Upper lobe of left lung (tissue), 6 donors: ENCODE measurements at regions not wholly inside any gene's neighbourhood (a gene's known extent, or its start where the extent isn't known, plus 50 kb on each side); places are given as distances from the start of the nearest gene placed in this dataset.

Experiments
- ATAC-seq, 2 donors: fragments of 200-7000 bp; cut with Tn5 transposase; one replicate each; pipeline ENCODE4 v1.9.1; 2022; ENCODE audit warnings: mild to moderate bottlenecking in 2 of 2, moderate library complexity in 2 of 2; ENCODE audit not compliant: low FRiP score in 2 of 2
- DNase-seq, 2 donors: peaks; one replicate each; pipeline ENCODE4 v3.0.0-alpha.2; 2019 to 2020
- H3K27ac ChIP-seq, 4 donors: fragments of 200-600 bp; sonication (generic); one replicate each; pipeline ENCODE4 v1.5.1; 2016 to 2019
- H3K27me3 ChIP-seq, 4 donors: fragments of 200-600 bp; sonication (generic); one replicate each; pipeline ENCODE4 v1.5.1; 2017 to 2019
- H3K36me3 ChIP-seq, 4 donors: fragments of 200-600 bp; sonication (generic); one replicate each; pipeline ENCODE4 v1.5.1; 2016 to 2019
- H3K4me1 ChIP-seq, 4 donors: fragments of 200-600 bp; sonication (generic); one replicate each; pipeline ENCODE4 v1.5.1; 2018 to 2019
- H3K4me3 ChIP-seq, 4 donors: fragments of 200-600 bp; sonication (generic); one replicate each; pipeline ENCODE4 v1.5.1; 2017 to 2019; ENCODE audit warnings: mild to moderate bottlenecking in 2 of 4, moderate library complexity in 1 of 4
- H3K9me3 ChIP-seq, 4 donors: fragments of 200-600 bp; sonication (generic); one replicate each; pipeline ENCODE4 v1.5.1; 2018 to 2019
- CTCF ChIP-seq, 6 experiments: fragments of 450-650 bp in 4 of 6; fragments of 200-600 bp in 2 of 6; sonication (generic) in 2 of 6; IDR thresholded peaks; one replicate each; pipeline ENCODE4 v1.5.1; 2016 to 2019; ENCODE audit warnings: antibody characterized with exemption in 6 of 6
- EP300 ChIP-seq, 4 donors: sonication (generic); formaldehyde crosslinking; IDR thresholded peaks; one replicate each; pipeline ENCODE4 v1.5.1; 2017; ENCODE audit warnings: antibody characterized with exemption in 4 of 4, control low read depth in 2 of 4
- POLR2A ChIP-seq, 4 donors: fragments of 450-650 bp; IDR thresholded peaks; one replicate each; pipeline ENCODE4 v1.5.1; 2016 to 2017; ENCODE audit warnings: antibody characterized with exemption in 4 of 4, mild to moderate bottlenecking in 2 of 4
- POLR2AphosphoS5 ChIP-seq, 2 donors: sonication (generic); formaldehyde crosslinking; IDR thresholded peaks; one replicate each; pipeline ENCODE4 v1.5.1; 2017; ENCODE audit warnings: antibody characterized with exemption in 2 of 2
- WGBS, 2 donors: methylation state at CpG; one replicate each; pipeline ENCODE4 v1.1.5; 2017 to 2018; 5-methylcytosine and 5-hydroxymethylcytosine counted together
- donor health status: DM: no; HTN: no; CAD: no; lungs with moderate emphysema.
- donor health status: DM: no; HTN: yes; CAD: no; lungs with severe emphysema.

GRCh38 chr5:167950126-167950721, 341.2 kb upstream of the WWC1 start:
- Histone ChIP-seq H3K9me3 (no peaks in the 10 kb centered on the region), H3K27me3 (no peaks in the 10 kb centered on the region), H3K4me3 (no peak overlapping the region), H3K27ac (no peak overlapping the region), H3K36me3 (no peaks in the 10 kb centered on the region), H3K4me1 (no peaks in the 10 kb centered on the region)
- WGBS, 2 donors, result 77 to 79% methylated on average over 5 of the region's 5 CpGs
- TF ChIP-seq POLR2A (IDR thresholded peaks at IDR 0.05), result no peak
- TF ChIP-seq POLR2AphosphoS5 (IDR thresholded peaks at IDR 0.05), result no peak
- TF ChIP-seq CTCF (IDR thresholded peaks at IDR 0.05), result no peak
- TF ChIP-seq EP300 (IDR thresholded peaks at IDR 0.05), result no peak
- DNase-seq, result no peak
- ATAC-seq, result no peak

GRCh38 chr5:167951116-167951515, 340.3 kb upstream of the WWC1 start:
- Histone ChIP-seq H3K27me3 (no peaks in the 10 kb centered on the region), H3K36me3 (no peaks in the 10 kb centered on the region), H3K27ac (no peak overlapping the region), H3K4me3 (no peak overlapping the region), H3K4me1 (no peaks in the 10 kb centered on the region), H3K9me3 (no peaks in the 10 kb centered on the region)
- ATAC-seq (no peak), DNase-seq (no peak)
- TF ChIP-seq CTCF (IDR thresholded peaks at IDR 0.05) (no peak), POLR2A (IDR thresholded peaks at IDR 0.05) (no peak), EP300 (IDR thresholded peaks at IDR 0.05) (no peak), POLR2AphosphoS5 (IDR thresholded peaks at IDR 0.05) (no peak)
- 45 to 59% methylated on average over 4 of the region's 4 CpGs for WGBS, 2 donors

GRCh38 chr5:167952278-167952995, 339.0 kb upstream of the WWC1 start:
- no peaks in the 10 kb centered on the region for H3K9me3 ChIP-seq
- TF ChIP-seq EP300 (IDR thresholded peaks at IDR 0.05) (no peak), POLR2A (IDR thresholded peaks at IDR 0.05) (no peak), POLR2AphosphoS5 (IDR thresholded peaks at IDR 0.05) (no peak), CTCF (IDR thresholded peaks at IDR 0.05) (no peak)
- ATAC-seq, result no peak
- no peaks in the 10 kb centered on the region for H3K4me1 ChIP-seq
- 54 to 55% methylated on average over 12 to 19 of the region's 19 CpGs for WGBS, 2 donors
- H3K36me3 ChIP-seq, result no peaks in the 10 kb centered on the region
- H3K4me3 ChIP-seq, result no peak overlapping the region
- DNase-seq, result peak in 1 of 2 donors; percentile 62
- H3K27me3 ChIP-seq, result no peaks in the 10 kb centered on the region
- no peak overlapping the region for H3K27ac ChIP-seq

- Histone ChIP-seq H3K27me3 (no peaks in the 10 kb centered on the region), H3K4me3 (no peak overlapping the region), H3K36me3 (no peaks in the 10 kb centered on the region), H3K4me1 (no peaks in the 10 kb centered on the region), H3K27ac (no peak overlapping the region), H3K9me3 (no peaks in the 10 kb centered on the region)
- WGBS, 2 donors, result 57 to 72% methylated on average over 4 of the region's 4 CpGs
- no peak for DNase-seq
- no peak for TF ChIP-seq POLR2AphosphoS5 (IDR thresholded peaks at IDR 0.05)
- no peak for TF ChIP-seq CTCF (IDR thresholded peaks at IDR 0.05)
- no peak for TF ChIP-seq POLR2A (IDR thresholded peaks at IDR 0.05)
- TF ChIP-seq EP300 (IDR thresholded peaks at IDR 0.05), result no peak
- no peak for ATAC-seq
Observed at GRCh38 chr5:167953151-167953798, 338.2 kb upstream of the WWC1 start.
